NCI-H1092 treated with DMSO at 0.1 percent for 48 hours (cell line): ENCODE measurements at regions not wholly inside any gene's neighbourhood (a gene's known extent, or its start where the extent isn't known, plus 50 kb on each side); places are given as distances from the start of the nearest gene placed in this dataset.

Experiments used
- DNase-seq: peaks from one replicate; lab custom pipeline; 2025; lab: John Stamatoyannopoulos, UW

GRCh38 chr3:127483902-127484591, 106.5 kb downstream of the TPRA1 start:
- DNase-seq, result no peak

DNA sequence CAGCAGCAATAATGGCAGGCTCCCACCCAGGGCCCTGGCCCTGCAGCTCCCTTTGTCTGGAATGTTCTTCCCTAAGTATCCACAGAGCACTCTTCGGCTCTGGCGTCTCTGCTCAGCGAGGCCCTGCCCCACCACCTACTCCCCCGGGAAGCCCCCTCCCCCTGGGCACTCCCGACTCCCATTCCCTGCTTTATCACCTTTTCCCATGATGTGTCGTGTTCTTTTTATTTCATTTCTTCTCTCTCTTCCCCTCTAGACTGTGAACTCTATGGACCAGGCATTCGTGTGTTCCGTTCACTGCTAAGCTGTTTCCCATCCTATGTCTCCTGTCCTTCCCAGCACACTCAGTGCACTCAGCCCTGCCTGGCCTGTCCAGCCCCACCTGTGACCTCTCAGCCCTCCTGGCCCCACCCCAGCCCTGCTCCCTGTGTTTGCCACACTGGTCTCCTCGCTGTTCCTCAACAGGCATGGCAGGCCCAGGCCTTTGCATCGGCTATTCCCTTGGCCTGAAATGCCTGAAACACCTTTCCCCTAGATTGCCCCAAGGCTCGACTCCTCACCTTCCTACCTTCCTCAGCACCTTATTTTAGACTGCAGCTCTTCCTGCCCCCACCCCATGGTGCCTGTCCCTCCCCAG, 107.4 kb downstream of the TPRA1 start:
- DNase-seq, result no peak

DNA sequence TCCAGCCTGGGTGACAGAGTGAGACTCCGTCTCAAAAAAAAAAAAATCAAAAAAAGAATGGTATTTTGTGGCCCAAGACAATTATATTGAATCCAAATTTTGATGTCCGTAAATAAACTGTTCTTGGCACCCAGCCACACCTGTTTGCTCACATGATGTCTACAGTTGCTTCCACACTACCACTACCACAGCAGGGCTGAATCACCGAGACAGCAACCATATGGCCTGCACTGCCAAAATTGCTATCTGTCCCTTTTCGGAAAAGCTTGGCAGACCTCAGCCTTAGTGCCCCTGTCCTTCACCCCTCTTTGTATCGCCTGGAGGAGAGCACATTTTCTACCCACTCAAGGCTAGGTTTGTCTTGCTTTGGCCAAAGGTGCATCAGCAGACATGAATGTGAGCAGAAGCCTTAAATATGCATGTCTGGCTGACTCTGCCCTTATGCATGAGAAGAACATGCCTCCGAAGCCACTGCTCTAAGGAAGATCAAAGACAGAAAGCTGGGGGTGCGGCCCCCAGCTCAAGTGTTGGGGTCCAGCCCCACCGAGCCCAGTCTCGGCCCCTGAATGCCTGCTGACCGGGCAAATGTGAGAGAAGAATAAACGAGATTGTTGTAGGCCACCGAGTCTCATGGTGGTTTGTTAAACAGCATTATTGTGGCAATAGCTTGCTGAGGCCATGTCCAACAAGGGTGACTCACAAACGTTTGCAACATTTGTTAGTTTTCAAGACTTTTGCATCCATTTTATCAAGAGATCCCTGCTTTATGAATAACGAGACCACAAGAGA, 108.1 kb downstream of the TPRA1 start:
- DNase-seq, result no peak

GRCh38 chr3:127480196-127480954, 110.2 kb downstream of the TPRA1 start:
- no peak for DNase-seq

DNA sequence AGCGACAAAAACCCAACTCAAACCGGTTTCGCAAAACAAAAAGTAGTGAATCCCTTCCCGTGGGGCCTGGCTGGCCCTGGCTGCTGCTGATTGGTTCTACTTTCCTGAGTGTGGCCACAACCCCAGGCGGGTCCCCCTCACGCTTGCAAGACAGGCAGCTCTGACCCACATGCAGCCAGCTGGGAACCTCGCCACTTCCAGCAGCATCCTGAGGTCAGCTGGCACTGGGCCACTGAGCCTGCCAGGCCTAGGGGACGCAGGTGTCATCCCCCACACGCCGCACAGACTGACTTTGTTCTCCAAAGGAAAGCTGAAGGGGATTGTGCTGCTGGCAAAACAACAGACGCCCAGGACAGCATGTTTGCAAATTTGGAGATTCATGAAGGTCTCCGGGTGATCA, 111.1 kb downstream of the TPRA1 start:
- peak; percentile 37 for DNase-seq

GRCh38 chr3:127478922-127479321, 111.6 kb downstream of the TPRA1 start:
- DNase-seq, result no peak

DNA sequence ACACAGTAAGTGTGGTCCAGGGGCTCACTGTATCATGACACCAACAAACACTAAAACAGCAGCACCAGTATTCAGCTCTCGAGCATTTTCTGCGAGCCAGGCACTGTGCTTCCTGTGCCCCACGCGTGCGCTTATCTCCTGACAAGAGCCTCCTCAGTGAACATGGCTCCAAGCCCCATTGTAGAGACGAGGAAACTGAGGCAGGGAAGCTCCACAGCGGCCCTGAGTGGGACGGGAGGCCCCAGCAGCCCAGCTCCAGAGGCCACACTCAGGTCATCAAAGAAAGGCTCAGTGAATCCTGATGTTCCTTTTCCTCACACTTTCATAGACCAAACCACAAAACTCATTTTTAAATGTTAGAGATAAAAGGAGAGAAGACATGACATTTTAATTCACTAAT, 113.1 kb downstream of the TPRA1 start:
- no peak for DNase-seq

DNA sequence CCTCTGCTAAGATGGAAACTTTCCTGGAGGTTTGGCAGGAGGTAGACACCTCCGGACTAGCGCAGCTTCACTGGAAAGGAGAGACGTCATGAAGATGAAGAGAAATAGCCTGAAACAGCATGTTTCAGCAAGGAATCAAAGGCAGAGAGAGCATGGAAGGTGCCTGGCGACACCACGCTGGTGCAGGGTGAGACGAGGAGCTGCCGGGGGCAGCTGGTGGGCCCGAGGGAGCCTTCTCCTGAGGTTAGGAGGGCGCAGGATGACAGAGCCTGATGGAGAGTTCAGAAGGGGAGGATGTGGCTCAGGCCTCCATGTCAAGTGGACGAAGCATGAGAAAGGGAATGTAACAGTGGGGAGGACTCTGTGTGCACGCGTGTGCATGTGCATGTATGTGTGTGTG, 113.6 kb downstream of the TPRA1 start:
- no peak for DNase-seq

- no peak for DNase-seq
Observed at GRCh38 chr3:127475975-127476705, 114.4 kb downstream of the TPRA1 start.

DNA sequence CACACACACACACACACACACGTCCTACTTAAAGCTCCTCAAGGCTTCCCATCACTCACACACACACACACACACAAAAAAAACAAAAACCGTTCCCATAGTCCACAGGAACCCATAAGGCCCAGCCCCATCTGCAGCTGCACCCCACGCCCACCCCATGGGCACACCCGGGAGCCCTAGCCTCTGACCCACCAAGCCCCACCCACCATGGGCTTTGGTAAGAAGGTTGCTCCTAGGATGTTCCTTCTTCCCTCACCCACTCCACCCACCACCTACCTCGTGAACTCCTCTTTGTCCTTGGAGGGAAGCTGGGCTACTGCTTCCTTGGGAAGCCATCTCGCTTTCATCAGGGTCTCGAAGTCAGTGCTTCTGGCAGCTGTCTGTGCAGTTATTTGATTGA, 115.1 kb downstream of the TPRA1 start:
- DNase-seq, result no peak

DNA sequence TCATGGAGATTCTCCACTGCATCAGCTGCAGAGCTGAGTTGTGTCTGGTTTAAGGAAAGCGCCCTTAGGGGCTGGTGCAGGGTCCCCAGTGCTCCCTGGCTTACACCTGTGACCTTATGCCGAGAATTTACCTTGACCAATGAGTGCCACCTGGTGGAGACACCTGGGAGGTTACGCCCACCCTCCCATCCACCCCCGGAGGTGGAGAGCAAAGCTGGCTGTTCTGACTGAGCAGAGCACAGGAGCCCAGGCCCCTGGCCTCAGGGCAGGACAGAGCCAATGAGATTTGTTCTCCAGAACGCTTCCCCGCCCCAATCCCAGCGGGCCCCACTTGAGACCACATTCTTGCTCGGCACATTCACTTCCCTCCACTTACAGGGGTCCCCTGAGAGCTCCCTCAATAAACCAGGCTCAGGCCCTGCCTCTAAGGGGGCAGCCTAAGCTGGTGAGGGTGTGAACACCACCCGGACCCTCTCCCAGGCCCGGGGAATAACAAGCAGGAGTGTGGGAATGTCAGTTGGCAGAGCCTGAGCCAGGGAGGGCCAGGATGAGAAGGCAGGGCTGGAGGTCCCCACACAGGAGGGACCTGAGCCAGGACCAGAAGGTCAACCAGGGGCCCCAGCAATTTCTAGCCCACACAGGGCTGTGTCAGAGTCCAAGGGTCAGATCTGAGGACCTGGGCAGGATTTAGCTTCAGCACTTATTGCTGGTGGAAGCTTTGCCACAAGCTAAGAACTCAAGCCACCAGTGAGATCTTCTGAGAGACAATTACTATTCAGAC, 117.1 kb downstream of the TPRA1 start:
- no peak for DNase-seq

GRCh38 chr3:127472506-127472905, 118.0 kb downstream of the TPRA1 start:
- DNase-seq, result no peak

DNA sequence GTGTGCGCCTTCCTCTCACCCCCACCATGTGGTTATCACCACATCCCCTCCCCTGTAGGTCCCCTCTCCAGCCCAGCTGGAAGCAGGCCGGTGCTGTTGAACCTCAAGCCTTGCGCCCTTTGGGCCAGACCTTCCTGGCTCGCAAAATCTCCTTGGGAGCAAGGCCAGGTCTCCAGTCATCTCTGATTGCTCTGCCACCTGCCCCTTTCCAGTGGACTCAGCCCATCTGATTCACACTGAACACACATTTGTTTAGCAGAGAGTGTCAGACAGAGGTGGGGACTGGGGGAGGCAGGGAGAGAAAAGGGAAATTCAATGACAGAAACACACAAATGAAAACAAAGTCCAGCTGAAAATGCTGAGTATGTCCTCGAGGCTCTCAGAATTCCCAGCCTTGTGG, 119.4 kb downstream of the TPRA1 start:
- no peak for DNase-seq

DNA sequence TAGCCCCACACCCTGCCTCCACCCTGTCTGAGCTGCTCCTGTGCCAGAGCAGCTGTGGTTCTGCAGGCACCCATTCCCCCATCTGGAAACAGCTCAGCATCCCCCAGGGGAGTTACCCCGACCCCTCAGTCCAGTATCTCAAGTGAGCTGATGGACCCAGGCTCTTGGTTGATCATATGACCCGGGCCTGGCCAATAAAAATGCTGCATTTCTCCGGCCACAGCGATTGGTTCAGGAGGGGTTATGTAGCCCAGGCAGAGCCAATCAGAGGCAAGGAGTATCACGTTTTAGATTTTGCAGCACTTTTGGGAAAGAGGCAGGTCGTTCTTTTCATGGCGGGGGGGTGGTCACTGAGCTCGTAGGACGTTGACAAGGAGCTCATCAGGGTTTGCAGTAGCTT, 120.8 kb downstream of the TPRA1 start:
- DNase-seq, result no peak

- no peak for DNase-seq
Observed at GRCh38 chr3:127467391-127467790, 123.1 kb downstream of the TPRA1 start.

GRCh38 chr3:127464642-127465041, 125.9 kb downstream of the TPRA1 start:
- no peak for DNase-seq

GRCh38 chr3:127462111-127462655, 128.3 kb downstream of the TPRA1 start:
- DNase-seq, result no peak

GRCh38 chr3:127461286-127461910, 129.1 kb downstream of the TPRA1 start:
- no peak for DNase-seq

DNA sequence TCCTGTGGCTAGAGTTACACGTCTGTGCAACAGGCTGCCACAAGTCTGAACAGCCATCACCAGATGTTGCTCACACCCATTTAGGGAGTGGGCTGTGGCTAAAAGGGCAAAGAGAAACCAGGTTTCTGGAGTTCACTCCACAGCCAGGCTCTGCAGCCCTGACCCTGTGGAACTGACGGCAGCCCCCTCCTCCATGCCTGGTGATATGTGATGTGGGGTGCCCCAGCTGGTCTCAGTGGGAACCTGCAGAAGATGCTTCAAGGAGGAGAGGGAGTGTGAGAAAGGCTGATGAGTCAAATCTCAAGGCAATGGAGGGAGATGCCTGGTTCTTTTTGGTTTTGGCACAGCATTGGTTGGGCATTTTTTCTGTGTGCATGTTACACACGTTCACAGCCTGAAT, 130.6 kb downstream of the TPRA1 start:
- DNase-seq, result no peak
